GM19240 (cell line): ENCODE measurements at regions not wholly inside any gene's neighbourhood (a gene's known extent, or its start where the extent isn't known, plus 50 kb on each side); places are given as distances from the start of the nearest gene placed in this dataset.

Source experiments
- DNase-seq: peaks from one replicate; pipeline ENCODE4 v3.0.0; 2011; ENCODE audit warnings: low spot score; ENCODE audit not compliant: insufficient read length

DNA sequence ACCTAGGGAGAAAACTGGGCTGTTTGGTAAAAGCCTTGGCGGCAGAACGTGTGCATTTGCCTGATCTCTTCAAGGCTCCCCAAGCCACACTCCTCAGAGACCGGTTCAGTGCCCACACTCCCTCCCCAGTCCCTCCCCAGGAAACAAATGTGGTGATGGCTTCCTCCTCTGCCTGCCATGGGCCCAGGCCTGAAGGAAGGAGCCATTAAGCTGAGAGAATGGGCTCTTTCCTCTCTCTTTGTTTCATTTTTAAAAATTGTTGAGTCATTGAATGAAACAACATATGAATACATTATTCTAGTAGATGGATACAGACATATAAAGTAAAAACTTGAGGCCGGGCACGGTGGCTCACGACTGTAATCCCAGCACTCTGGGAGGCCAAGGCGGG, 50.6 kb upstream of the YWHAQ start:
- no peak for DNase-seq

DNA sequence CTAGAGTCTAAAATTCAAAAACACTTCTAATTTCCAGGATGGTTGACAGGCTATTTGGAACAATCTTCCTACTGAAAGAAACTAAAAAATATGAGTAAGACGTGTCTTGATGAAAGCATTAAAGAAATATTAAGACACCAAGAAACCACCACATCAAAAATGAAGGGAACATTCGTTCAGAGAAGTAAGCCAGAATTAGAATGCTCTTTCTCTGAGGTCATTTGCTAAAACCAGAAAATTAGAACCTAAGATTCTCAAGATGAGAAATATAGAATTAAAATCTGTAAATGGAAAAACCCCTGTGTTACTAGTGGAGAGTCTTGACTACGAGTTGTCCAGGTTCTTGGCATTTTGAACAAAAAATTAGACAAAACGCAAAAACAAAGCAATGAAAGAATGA, 54.8 kb upstream of the YWHAQ start:
- no peak for DNase-seq

DNA sequence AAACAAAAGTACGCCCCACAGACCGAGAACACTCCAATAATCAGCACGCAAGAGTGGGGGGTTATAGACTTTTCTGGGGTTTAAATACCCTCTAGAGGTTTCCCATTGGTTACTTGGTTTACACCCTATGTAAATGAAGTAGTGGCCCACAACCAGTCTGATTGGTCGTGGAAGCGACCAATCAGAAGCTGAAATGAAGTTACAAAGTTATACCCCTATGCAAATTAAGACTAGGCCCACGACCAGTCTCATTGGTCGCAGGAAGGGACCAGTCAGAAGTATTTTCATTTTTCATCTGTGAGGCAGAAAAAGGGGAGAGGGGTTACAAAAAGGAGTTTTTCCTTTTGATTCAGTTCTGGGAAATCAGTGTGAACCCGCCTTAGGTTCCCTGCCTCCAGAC, 55.3 kb upstream of the YWHAQ start:
- no peak for DNase-seq

DNA sequence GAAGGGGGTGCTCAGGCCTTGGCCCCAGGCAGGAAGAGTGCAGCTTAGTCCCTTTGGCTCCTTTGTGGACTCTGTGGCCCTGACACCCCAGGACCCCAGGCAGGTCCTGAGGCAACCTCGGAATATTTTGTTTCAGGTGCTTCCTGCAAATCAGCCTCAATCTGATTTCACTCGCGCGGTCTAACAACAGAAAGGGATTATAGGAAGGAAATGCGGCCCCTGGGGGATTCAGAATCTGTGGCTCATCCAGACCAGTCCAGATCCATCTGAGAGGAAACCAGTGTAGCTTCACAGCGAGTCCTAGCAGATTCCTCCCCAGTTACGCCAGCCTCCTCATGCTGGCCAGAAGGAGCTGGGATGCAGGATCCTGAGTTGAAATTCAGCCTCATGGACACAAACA, 59.5 kb upstream of the YWHAQ start:
- no peak for DNase-seq

DNA sequence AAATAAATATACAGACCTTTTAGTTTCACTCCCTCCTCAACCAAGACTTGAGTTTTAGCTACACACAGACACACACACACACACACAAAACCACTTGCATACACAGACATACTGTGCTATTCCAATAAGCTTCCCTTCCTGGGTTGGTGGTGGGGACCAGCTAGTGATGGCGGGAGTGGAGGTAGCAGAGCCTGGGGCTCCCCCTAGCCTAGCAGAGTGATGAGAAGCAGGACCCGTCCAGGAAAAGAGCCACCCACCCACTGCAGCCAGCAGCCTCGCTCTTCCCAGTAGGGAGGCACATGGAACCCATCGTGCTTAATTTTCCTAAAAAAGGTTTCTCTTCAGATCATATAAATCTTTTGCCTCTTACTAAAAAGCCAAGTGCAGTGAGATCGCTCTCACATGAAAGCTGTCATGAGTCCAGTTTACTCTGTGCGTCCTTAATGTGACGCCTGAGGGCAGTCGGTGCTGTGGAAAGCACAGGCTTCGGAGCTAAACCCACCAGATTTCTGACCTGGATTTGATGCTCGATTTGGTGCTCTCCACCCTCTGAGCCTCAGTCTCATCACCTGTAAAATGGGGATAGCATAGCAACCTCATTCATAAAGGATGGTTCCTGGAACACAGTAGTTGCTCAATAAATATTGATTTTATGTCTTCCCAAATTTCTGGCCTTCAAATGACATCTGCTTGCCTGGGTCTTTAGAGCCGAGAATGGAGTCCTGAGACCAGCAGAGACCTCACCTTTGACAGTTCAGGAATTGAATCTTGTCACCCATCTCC, 60.1 kb upstream of the YWHAQ start:
- no peak for DNase-seq

DNA sequence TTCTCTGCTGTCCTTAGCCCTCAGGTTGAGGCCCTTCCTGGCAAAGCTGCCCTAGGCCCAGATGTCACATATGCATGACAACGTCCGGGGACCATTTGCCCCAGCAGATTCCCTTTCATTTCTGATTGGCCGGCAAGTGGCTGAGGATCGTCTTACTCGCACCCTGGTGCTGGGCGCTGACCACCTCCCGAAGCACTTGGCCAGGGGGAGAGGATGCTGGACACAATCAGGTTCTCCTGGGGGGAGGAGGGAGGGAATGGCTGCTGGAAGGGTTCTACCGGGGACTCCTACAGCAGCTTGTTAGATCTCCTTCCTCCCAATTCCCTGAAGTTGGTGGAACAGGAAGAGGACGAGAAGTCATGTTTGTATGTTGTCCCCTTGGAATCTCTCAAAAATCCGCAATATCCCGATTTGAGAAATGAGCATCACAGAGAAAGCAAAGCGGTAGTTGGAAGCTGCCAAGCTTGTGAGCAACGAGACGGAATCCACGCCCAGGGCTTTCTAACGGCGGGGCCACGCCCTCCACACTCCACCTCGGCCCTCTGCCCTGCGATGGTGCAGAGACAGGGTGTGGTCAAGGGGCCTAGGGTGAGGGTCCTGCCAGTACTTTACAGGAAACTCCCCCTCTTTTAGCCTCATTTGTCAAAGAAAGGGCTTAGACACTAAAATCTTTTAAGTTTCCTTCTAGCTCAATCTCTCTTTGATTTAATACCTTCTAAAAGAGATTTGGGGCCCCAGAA, 61.8 kb upstream of the YWHAQ start:
- no peak for DNase-seq

DNA sequence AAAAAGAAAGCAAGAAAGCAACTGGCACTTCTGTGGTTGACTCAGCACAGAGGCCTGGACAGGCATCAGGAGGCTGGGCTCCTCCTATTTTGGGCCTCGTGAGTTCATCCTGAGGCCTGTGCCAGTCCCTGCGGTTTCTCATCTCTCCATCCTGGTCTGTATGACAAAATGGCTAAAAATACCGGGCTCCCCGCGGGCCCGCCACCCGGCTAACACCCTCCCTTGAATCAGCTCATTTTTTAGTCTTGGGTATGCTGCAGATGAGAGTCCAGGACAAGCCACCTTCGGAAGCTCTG, 62.3 kb upstream of the YWHAQ start:
- DNase-seq: peak; percentile 19

DNA sequence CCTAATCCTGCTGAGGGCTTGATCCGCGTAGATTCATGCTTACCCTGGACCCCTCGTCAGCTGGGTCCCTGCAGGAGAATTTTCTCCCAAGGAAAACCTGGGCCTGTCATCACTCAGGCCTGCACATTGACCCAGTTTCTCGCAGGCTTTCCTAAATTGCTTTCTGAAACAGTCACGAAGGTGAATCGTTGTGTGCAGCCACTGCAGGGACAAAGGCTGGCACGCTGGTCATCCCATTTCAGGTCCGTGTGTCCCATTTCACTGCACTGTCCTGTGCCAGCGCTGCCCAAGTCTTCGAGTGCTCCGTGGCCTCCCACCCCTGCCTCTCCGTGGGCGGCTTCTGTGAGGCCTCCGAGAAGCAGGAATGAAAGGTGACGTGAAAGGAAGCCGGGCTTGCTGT, 62.8 kb upstream of the YWHAQ start:
- no peak for DNase-seq

DNA sequence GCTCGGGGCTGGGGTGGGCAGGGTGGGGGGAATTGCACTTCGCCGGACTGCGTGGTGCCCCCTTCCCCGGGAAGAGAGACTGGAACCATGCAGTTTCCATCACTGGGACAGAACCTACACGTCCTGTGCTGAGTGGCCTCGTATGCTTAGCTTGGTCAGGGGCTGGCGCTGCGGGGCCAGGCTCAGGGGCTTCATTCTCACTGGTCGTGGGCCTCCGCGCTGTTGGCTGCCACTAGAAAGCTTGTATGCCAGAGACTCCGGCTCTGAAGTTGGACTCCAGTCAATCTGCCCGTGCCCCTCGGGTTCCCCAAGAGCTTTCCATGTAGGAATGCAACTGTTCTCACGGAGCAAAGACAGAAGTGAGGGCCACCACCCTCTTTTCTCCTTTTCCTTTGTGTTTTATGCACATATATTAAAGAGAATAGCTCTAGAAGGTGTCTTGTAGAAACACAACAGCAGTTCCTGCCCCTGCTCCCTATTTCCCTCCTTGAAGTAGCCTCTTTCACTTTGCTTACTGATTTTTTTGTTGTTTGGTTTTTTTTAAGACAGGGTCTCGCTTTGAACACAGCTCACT, 64.0 kb upstream of the YWHAQ start:
- DNase-seq: no peak

DNA sequence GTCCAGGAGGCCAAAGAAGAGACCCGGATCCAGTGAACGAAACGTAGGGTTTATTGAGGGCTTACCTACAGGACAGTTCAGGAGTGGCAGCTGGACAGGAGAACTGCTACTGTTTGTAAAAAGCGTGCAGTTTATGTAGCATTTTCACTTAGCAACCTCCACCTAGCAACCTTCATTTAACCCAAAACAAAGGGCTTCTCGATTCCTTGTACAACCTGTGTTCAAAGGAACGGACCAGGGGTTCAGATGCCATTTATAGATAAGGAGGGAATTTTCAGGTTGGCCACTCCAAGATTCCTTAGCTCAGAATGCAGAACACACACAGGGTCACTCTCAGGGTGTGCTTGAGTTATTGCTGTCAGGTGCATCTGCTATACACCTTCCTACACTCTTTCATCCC, 65.1 kb upstream of the YWHAQ start:
- DNase-seq: no peak

DNA sequence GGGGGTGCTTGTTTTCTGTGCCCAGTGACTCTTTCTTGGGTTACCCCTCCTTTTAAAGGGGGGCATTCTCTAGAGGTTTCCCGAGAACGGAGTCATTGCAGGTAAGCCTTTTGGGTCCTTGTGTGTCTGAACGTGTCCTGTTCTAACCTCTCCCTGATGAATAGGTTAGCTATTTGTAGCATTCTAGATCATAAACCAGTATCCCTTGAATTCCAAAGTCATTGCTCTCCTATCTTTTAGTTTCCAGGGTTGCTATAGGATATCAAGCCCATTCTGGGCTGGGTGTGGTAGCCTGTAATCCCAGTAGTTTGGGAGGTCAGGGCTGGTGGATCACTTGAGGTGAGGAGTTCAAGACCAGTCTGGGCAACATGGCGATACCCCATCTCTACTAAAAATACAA, 65.9 kb upstream of the YWHAQ start:
- no peak for DNase-seq

DNA sequence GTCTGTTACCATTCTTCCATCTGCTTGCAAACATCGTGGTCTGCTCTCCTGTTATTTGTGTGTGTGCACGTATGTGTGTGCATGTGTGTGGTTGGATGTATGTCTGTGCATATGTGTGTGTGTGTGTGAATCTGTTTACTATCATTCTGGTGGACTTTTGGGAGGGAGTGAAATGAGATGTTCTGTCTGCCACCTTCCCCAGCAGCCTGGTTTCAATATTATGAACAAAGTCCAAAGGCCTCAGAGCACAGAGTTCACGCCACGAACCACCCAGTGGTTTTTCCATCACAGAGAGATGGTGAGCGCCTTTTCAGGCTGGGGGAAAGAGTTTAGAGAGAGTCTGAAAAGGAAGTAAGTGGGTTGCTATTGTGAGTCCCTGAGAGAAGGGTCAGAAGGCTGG, 67.1 kb upstream of the YWHAQ start:
- no peak for DNase-seq

DNA sequence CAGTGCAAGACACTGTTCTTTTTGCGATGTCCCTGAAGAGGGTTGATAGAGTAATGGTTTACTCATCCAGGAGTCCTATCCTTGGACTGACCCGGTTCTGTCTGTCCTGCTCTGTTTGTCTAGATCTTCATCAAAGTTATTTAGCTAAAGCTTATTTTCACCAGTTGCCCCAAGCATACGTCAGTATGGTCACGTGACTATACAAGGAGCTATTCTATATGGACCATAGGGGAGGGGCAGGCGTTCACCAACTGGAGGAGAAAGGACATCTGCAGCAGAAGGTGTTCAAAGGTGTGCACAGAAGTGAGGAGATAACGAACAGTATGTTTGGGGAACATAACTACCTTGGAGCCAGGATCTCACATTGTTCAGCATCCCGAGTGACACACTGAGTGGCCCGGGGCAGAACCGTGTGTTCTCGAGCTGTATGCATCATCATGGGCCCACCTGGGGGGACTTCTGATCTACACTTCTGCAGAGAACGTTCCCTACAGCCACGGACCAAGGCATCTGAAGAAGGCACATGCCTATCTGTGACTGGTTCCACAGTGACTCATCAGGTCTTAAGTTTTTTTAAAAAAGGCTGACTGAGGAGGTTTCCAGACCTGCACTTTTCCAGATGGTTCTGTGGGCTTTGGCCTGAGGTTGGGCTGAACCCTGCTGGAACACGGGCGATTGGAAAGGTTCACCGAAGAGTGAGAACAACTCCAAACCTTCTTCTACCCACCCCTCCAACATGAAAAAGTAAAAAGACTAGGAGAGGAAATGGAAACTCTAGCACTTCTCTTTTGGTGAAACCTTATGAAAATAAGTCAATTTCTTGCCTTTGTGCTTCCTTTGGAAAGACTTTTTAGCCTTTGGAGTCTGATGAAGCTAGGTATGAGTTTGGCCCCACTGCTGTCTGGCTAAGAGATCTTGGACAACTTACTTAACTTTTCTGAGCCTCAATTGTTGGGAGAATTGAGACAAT, 68.6 kb upstream of the YWHAQ start:
- DNase-seq: no peak

DNA sequence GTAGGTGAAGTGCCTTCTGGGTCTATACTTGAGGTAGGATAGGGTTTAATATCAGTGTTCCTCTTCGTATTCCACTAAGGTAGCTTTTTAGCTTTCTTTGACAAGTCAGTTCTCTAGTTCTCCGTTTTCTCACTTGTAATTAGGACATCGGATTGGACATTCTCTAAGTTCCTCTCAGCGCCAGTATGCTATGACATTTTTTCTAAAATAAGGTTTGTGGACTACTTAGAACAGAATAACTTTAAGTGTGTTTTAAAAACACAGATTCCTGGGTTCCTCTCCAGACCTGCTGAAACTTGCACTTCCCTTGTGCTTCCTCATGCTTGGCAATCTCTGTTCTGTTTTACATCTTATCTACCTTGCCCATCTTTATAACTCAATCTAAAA, 69.3 kb upstream of the YWHAQ start:
- no peak for DNase-seq

DNA sequence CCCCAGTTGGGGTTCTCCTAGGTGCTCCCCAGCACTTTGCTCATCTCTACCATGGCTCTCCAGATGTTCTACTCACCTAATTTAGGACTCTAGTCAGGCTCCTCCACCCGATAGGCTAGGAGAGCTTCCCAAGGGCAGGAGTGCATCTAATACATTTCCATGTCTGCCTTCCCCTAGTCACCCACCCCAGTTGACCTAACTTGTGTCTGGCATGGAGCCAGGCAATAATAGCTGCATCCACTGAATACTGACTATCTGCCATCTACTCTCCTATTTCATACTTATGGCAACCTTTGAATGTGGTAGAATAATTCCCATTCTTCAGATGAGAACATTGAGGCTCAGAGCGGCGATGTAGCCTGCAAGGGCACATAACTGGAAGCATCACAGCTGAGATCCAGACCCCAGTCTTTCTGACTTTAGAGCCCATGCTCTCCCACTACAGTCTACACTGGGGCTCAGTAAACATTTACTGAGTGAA, 71.8 kb upstream of the YWHAQ start:
- no peak for DNase-seq

DNA sequence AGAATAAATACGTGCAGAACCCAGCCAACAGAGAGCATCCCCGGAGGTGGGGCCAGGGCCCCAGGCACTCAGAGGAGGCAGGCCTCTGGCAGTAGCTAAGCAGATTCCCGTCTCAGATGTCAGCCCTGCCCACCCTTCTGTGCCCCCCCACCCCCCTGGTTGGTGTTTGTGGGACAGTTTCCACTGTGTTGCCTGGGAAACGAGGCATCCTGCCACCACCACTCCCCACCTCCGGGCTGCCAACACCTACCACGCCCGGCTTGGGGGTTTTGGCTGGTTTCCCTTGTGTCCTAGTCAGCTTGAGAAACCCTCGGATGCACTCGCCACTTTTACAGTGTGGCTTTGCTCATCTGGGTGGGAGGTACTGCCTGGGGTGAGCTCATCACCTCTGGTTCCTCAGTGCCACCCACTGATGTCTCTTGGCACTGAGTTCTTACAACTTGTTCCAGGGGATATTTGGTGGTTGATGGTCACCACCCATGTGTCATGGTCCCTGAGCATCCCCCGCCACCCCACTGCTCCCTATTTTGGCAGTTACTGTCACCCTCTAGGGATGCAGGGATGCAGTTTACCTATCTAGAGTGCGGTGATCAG, 72.4 kb upstream of the YWHAQ start:
- no peak for DNase-seq

DNA sequence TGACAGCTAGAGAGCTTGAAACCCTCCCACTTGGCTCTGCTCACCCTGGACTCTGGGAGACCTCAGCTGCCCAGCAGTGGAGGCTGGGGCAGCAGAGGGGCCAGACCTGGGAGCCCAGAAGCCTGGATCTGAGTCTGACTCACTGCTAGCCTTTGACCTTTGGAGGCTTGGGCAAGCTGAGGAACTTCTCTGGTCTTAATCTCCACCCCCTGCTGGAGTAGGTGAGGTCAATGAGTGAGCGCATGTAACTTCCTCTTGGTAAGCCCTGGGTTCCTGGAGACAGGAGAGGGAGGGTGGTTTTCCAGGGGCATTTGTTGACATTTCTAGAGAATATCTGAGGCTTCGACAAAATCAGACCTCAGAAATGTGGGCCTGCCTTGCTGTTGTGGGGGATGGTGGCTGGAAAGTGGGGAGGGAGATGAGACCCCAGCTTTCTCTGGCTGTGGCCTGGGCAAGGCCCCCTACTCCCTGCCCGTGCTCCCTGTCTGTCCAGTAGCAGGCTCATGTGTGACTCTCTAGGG, 73.0 kb upstream of the YWHAQ start:
- no peak for DNase-seq

DNA sequence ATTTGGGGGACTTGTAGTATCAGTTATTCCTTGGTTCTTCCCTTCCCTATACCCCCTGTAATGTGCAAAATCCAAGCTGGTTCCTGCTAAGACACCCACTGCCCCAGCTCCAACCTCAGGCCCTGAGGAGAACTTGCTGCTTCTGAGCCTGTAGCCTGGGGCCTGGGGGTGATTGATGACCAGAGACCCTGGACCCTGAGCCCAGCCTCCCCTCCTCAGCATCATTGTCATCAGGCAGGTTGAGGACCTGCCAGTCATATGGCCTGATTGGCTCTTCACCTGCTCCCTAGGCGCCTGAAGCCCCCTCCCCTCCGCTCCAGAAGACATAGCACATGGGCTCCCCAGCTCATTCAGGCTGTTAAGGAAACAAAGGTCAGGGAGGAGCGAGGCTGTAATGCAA, 73.8 kb upstream of the YWHAQ start:
- DNase-seq: no peak

DNA sequence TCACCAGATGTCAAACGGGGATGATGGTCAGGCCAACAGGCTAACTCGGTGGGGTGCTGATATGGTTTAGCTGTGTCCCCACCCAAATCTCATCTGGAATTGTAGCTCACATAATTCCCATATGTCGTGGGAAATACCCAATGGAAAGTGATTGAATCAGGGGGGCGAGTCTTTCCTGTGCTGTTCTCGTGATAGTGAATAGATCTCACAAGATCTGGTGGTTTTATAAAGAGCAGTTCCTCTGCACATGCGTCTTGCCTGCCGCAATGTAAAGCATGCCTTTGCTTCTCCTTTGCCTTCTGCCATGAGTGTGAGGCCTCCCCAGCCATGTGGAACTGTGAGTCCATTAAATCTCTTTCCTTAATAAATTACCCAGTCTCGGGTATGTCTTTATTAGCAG, 74.4 kb upstream of the YWHAQ start:
- no peak for DNase-seq

DNA sequence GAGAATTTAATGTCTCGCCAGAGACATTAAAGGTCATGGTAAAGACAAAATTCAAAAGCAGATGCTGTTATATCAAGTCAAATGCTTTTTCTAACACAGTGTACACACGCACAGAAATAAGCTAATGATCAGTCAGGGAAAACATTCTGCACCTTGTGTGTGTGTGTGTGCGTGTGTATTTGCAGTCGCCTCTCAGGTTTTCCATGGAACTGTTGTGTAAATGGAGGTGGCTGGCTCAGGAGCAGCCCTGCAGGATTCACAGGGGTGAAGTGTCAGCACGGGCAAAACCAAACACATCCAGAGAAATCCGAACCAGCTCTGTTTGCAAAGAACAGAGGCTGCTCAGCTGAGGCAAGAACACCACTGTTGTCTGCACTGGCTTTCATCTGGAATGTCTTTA, 76.2 kb upstream of the YWHAQ start:
- DNase-seq: no peak

DNA sequence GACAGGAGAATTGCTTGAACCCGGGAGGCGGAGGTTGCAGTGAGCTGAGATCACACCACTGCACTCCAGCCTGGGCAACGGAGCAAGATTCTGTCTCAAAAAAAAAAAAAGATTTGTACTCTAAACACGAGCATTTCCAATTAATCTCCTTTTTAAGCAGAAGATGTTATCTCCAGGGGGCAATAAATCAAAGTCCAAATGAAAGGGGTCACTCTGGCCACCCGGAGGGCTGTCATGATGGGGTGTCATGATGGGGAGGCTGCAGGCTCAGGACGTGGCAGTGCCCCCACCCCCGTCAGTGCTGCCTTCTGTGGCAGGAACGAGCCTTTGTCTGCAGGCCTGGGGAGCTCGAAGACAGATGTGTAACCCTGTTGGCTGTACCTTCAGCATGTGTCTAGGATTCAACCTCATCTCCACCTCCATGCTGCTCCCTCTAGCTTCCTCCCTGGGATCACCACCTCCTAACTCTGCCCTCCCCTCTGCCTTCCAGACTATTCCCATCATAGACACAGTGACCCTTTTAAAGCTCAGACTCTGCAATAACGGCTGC, 76.9 kb upstream of the YWHAQ start:
- DNase-seq: no peak
